Coronary artery (tissue), 2 donors: ENCODE measurements at regions not wholly inside any gene's neighbourhood (a gene's known extent, or its start where the extent isn't known, plus 50 kb on each side); places are given as distances from the start of the nearest gene placed in this dataset.

Experiments used
- DNase-seq: peaks from one replicate; pipeline ENCODE4 v3.0.0-alpha.2; 2017; ENCODE audit warnings: low spot score
- H3K27ac ChIP-seq, 2 donors: fragments of 200-600 bp; sonication (generic); one replicate each; pipeline ENCODE4 v1.5.1; 2016 to 2019
- H3K4me3 ChIP-seq: fragments of 200-600 bp; sonication (generic); 2 replicates; pipeline ENCODE4 v1.5.1; 2016; ENCODE audit warnings: mild to moderate bottlenecking, moderate library complexity
- TF ChIP-seq, protein P1 (sequence below): fragments of 200-600 bp; sonication (generic); IDR thresholded peaks from one replicate; pipeline ENCODE4 v1.5.1; 2019; ENCODE audit warnings: antibody characterized with exemption

- Histone ChIP-seq H3K27ac (no peak overlapping the region), H3K4me3 (no peak overlapping the region)
- TF ChIP-seq, protein P1, sequence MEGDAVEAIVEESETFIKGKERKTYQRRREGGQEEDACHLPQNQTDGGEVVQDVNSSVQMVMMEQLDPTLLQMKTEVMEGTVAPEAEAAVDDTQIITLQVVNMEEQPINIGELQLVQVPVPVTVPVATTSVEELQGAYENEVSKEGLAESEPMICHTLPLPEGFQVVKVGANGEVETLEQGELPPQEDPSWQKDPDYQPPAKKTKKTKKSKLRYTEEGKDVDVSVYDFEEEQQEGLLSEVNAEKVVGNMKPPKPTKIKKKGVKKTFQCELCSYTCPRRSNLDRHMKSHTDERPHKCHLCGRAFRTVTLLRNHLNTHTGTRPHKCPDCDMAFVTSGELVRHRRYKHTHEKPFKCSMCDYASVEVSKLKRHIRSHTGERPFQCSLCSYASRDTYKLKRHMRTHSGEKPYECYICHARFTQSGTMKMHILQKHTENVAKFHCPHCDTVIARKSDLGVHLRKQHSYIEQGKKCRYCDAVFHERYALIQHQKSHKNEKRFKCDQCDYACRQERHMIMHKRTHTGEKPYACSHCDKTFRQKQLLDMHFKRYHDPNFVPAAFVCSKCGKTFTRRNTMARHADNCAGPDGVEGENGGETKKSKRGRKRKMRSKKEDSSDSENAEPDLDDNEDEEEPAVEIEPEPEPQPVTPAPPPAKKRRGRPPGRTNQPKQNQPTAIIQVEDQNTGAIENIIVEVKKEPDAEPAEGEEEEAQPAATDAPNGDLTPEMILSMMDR: no peak
- DNase-seq: no peak
These were observed 509.1 kb downstream of the MBD2 start for GRCh38 chr18:53715243-53715853.

DNA sequence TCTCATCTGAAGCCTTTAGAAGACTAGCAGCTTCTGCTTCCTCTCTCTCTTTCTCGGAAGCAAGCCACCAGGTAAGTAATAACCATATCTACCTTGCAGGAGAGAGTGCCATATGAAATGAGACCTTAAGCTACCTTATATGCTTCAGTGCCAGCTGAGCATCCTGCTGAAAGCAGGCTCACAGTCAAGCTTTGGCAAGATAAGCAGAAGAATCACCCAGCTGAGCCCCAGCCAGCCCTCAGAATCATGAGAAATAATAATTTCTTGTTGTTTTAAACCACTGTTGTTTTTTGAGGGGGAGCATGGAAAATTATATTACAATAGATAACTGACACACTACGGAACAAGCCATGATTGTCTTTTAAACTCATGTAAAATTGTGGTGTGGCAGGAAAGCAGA lies 514.4 kb downstream of the MBD2 start:
- DNase-seq: no peak
- H3K4me3 ChIP-seq: no peak overlapping the region
- H3K27ac ChIP-seq: no peak overlapping the region
- TF ChIP-seq, protein P1: no peak

DNA sequence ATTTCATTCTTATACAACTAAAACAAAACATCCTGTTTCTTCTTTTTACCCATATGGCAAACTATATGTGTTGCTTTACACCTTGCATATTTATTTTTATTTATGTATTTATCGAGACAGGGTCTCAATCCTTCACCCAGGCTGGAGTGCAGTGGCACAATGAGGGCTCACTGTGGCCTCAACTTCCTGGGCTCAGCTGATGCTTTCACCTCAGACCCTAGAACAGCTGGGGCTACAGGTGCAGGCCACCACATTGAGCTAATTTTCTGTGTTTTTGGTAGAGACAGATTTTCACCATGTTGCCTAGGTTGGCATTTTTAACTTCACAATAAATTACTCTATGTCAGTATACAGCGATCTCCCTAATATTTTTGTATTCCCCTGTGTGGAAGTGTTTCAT lies 522.0 kb downstream of the MBD2 start:
- no peak for DNase-seq
- TF ChIP-seq, protein P1: no peak
- H3K27ac ChIP-seq: no peak overlapping the region

DNA sequence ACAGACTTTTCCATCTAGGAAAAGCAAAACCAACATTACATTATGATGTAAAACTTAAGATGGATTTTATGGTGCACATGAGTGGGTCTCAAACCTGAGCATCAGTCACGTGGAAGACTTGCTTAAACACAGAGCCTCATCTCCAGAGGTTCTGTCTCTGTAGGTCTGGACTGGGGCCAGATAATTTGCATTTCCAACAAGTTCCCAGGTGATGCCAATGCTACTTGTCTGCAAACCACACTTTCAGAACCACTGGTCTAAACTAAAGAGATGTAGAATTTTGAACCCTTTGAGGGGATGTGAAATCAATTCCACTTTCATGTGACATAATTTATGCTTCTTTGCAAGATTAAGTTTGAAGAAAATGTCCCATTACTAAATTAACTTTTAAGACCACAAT lies 522.8 kb downstream of the MBD2 start:
- no peak for DNase-seq
- Histone ChIP-seq H3K27ac (no peak overlapping the region), H3K4me3 (no peak overlapping the region)
- TF ChIP-seq, protein P1: no peak

More for the DNA sequence above, 522.0 kb downstream of the MBD2 start:
- H3K4me3 ChIP-seq: no peak overlapping the region

- Histone ChIP-seq H3K27ac (no peak overlapping the region), H3K4me3 (no peak overlapping the region)
- TF ChIP-seq, protein P1: no peak
- DNase-seq: no peak
These were observed 525.6 kb downstream of the MBD2 start for GRCh38 chr18:53698907-53699306.

DNA sequence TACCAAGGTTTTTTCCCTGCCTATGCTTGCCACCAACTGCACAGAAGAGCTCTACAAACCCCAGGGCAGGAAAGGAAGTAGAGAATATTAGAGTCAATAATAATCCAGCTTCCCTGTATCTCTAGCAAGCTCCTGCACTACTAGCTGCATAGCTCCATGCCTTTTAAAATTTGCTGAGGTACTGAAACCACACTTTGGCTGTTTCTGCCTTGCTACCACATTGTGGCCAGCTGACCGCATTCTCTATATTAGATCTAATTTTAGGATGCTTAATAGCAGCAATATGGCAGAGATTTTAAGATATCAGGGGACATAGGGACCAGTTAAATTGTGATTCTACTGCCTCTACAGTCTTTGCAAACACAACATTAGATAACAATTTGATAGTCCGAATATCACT lies 534.6 kb downstream of the MBD2 start:
- no peak for DNase-seq
- TF ChIP-seq, protein P1: no peak
- no peak overlapping the region for H3K27ac ChIP-seq
- no peak overlapping the region for H3K4me3 ChIP-seq

DNA sequence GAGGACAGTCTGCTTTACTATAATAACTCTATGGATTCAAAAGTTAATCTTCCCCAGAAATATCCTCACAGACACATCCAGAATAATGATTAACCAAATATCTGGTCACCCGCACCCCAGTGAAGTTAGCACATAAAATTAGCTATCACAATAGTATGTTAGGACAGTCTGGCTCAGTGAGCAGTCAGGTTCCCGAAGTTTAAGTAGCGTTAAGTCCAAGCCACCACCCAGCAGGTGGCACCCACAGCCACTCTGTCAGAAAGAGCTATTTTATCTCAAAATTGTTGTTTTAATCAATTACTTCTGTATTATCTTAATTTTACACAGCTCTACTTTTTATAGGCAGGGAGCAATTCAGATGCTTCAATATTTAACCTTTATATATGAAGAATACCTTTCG lies 537.5 kb downstream of the MBD2 start:
- TF ChIP-seq, protein P1: no peak
- no peak overlapping the region for H3K4me3 ChIP-seq
- DNase-seq: no peak
- no peak overlapping the region for H3K27ac ChIP-seq
